ENCODE measurements at regions not wholly inside any gene's neighbourhood (a gene's known extent, or its start where the extent isn't known, plus 50 kb on each side); places are given as distances from the start of the nearest gene placed in this dataset.
"Not testable (repeated sequence)": the region's sequence is repeated elsewhere in the genome, so short reads cannot be mapped to it uniquely, and the experiment has no call there.

DNA sequence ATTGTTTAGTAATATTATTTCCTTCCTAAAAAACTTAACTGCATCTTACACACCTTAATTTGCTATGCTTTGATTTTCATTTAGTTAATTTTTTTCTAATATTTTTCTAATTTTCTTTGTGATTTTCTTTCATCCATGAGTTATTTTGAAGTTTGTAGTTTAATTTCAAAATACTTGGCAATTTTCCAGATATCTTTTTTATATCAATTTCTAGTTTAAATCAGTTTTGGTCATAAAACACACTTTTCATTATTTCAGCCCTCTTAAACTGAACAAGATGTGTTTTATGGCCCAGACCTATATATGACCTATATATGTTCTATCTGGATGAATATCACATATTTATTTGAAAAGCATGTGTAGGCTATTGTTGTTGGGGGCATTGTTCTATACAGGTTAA, 759.9 kb upstream of the SGO1 start:
- Mint-ChIP-seq H3K27ac (ENCODE audit: unreplicated experiment) (no peak overlapping the region), H3K4me1 (no peaks in the 10 kb centered on the region), H3K4me3 (no peak overlapping the region), H3K36me3 (ENCODE audit: low read depth) (no peaks in the 10 kb centered on the region), H3K9me3 (no peaks in the 10 kb centered on the region), H3K27me3 (ENCODE audit: low read depth) (no peaks in the 10 kb centered on the region)
- DNase-seq (ENCODE audit: low read depth, low spot score): no peak
- TF ChIP-seq, protein P1, sequence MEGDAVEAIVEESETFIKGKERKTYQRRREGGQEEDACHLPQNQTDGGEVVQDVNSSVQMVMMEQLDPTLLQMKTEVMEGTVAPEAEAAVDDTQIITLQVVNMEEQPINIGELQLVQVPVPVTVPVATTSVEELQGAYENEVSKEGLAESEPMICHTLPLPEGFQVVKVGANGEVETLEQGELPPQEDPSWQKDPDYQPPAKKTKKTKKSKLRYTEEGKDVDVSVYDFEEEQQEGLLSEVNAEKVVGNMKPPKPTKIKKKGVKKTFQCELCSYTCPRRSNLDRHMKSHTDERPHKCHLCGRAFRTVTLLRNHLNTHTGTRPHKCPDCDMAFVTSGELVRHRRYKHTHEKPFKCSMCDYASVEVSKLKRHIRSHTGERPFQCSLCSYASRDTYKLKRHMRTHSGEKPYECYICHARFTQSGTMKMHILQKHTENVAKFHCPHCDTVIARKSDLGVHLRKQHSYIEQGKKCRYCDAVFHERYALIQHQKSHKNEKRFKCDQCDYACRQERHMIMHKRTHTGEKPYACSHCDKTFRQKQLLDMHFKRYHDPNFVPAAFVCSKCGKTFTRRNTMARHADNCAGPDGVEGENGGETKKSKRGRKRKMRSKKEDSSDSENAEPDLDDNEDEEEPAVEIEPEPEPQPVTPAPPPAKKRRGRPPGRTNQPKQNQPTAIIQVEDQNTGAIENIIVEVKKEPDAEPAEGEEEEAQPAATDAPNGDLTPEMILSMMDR (conservative IDR thresholded peaks at IDR 0.05): no peak

- TF ChIP-seq, protein P1 (conservative IDR thresholded peaks at IDR 0.05): no peak
- Mint-ChIP-seq H3K27me3 (ENCODE audit: low read depth) (no peaks in the 10 kb centered on the region), H3K27ac (ENCODE audit: unreplicated experiment) (no peak overlapping the region), H3K4me1 (no peaks in the 10 kb centered on the region), H3K4me3 (no peak overlapping the region), H3K36me3 (ENCODE audit: low read depth) (no peaks in the 10 kb centered on the region), H3K9me3 (no peaks in the 10 kb centered on the region)
- DNase-seq (ENCODE audit: low read depth, low spot score): no peak
Observed at GRCh38 chr3:20935791-20936190, 749.8 kb upstream of the SGO1 start.

DNA sequence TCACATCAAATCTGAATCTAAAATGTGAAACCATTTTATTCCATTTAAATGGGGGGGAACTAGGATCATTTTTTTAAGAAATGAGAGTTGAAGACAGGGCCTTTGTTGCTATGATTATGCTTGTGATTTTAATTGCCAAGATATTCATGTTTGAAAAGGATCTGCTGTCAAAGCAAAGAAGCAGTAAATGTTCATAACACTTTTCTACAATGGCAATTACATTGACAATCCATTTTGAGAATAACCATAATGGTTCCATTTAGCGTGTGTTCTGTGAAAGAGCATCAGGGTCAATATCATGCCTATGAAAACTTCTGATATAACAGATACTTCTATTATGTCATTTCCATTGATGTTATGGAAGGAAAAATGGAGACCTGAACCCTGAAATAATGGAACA, 745.8 kb upstream of the SGO1 start:
- H3K27ac Mint-ChIP-seq (ENCODE audit: unreplicated experiment): no peak overlapping the region
- H3K4me3 Mint-ChIP-seq: no peak overlapping the region
- DNase-seq (ENCODE audit: low read depth, low spot score): no peak
- TF ChIP-seq, protein P1 (conservative IDR thresholded peaks at IDR 0.05): no peak
- no peaks in the 10 kb centered on the region for H3K27me3 Mint-ChIP-seq (ENCODE audit: low read depth)
- no peaks in the 10 kb centered on the region for H3K36me3 Mint-ChIP-seq (ENCODE audit: low read depth)
- H3K9me3 Mint-ChIP-seq: no peaks in the 10 kb centered on the region
- no peaks in the 10 kb centered on the region for H3K4me1 Mint-ChIP-seq

- TF ChIP-seq, protein P1 (conservative IDR thresholded peaks at IDR 0.05): peak; percentile 63
- no peaks in the 10 kb centered on the region for H3K9me3 Mint-ChIP-seq
- H3K4me1 Mint-ChIP-seq: peaks cover 3% of the 10 kb centered on the region
- H3K27ac Mint-ChIP-seq (ENCODE audit: unreplicated experiment): no peak overlapping the region
- H3K27me3 Mint-ChIP-seq (ENCODE audit: low read depth): no peaks in the 10 kb centered on the region
- no peak overlapping the region for H3K4me3 Mint-ChIP-seq
- no peaks in the 10 kb centered on the region for H3K36me3 Mint-ChIP-seq (ENCODE audit: low read depth)
- peak; percentile 3 for DNase-seq (ENCODE audit: low read depth, low spot score)
Observed at GRCh38 chr3:20930034-20930433, 744.0 kb upstream of the SGO1 start.

DNA sequence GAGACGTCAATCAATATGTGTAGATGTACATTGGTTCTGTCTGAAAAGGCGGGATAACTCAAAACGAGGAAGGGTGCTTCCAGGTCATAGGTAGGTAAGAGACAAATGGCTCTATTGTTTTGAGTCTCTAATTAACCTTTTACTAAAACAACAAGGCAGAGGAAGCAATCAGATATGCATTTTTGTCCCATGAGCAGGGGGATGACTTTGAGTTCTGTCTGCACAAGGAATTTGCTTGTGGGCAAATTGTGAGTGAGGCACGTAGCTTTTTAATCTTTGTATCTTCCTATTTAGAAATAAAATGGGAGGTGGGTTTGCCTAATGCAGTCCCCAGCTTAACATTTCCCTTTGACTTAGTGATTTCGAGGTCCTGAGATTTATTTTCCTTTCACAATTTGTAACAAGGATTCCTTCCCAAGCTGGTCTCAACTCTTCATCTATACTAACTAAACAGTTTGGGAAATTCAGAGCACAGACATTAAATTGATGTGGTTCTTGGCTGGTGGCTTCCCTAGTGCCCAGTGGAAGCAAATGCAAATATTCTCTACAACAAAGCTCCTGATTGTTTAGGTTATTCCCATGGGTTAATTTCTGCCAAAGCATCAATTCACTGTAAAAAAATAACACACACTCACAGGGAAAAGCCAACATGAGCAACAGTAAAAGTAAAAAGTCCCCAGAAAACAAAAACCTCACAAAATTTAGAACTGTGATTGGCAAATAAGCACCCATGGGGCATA, 738.8 kb upstream of the SGO1 start:
- H3K27me3 Mint-ChIP-seq (ENCODE audit: low read depth): no peaks in the 10 kb centered on the region

DNA sequence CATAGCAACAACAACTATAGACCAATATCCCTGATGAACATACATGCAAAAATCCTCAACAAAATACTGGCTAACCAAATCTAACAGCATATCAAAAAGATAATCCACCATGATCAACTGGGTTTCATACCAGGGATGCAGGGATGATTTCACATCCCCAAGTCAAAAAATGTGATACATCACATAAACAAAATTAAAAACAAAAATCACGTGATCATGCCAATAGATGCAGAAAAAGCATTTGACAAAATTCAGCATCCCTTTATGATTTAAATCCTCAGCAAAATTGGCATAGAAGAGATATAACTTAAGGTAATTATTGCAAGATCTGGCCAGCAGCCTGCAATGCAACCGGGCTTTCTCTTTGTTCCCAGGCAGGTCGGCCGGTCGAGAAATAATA, 735.1 kb upstream of the SGO1 start:
- H3K4me1 Mint-ChIP-seq; H3K27me3 Mint-ChIP-seq (ENCODE audit: low read depth); DNase-seq (ENCODE audit: low read depth, low spot score); H3K36me3 Mint-ChIP-seq (ENCODE audit: low read depth); H3K27ac Mint-ChIP-seq (ENCODE audit: unreplicated experiment); H3K4me3 Mint-ChIP-seq: not testable (repeated sequence)
- H3K9me3 Mint-ChIP-seq: peaks cover 25% of the 10 kb centered on the region

More for the DNA sequence above, 738.8 kb upstream of the SGO1 start:
- H3K36me3 Mint-ChIP-seq (ENCODE audit: low read depth): no peaks in the 10 kb centered on the region
- no peak overlapping the region for H3K4me3 Mint-ChIP-seq
- peaks cover 16% of the 10 kb centered on the region for H3K9me3 Mint-ChIP-seq
- H3K27ac Mint-ChIP-seq (ENCODE audit: unreplicated experiment): no peak overlapping the region
- DNase-seq (ENCODE audit: low read depth, low spot score): no peak
- peaks cover 7% of the 10 kb centered on the region for H3K4me1 Mint-ChIP-seq
- TF ChIP-seq, protein P1 (conservative IDR thresholded peaks at IDR 0.05): no peak

Measured in neural crest cell (in vitro differentiated cells).